HL-60 (cell line): ENCODE measurements at regions not wholly inside any gene's neighbourhood (a gene's known extent, or its start where the extent isn't known, plus 50 kb on each side); places are given as distances from the start of the nearest gene placed in this dataset.
A peak's percentile ranks its signal among the peaks of the same experiment; 100 is the strongest.

Source experiments
- DNase-seq, 2 experiments: peaks; one replicate each; pipeline ENCODE4 v3.0.0-alpha.2; 2010 to 2020; ENCODE audit warnings: low read depth in 1 of 2, low spot score in 1 of 2
- H3K27ac ChIP-seq: fragments of 250-450 bp; sonication (Bioruptor Pico); replicated peaks from 2 replicates; pipeline ENCODE4 v1.5.1; 2020; ENCODE audit warnings: mild to moderate bottlenecking, moderate library complexity
- H3K27me3 ChIP-seq: fragments of 250-450 bp; sonication (Bioruptor Pico); 2 replicates; pipeline ENCODE4 v1.5.1; 2021; ENCODE audit warnings: mild to moderate bottlenecking, moderate library complexity; ENCODE audit not compliant: insufficient read depth, poor library complexity, severe bottlenecking
- H3K4me3 ChIP-seq: replicated peaks from 2 replicates; pipeline ENCODE4 v1.5.1; 2011; ENCODE audit warnings: mild to moderate bottlenecking, control low read depth, low read length; ENCODE audit not compliant: insufficient read depth
- GABPA ChIP-seq: IDR thresholded peaks from 2 replicates; pipeline ENCODE4 v1.6.1; 2012; ENCODE audit warnings: low read depth
- POLR2AphosphoS5 ChIP-seq: IDR thresholded peaks from 2 replicates; pipeline ENCODE4 v1.6.1; 2012; ENCODE audit warnings: low read depth
- REST ChIP-seq: IDR thresholded peaks from 2 replicates; pipeline ENCODE4 v1.6.1; 2012; ENCODE audit warnings: low read depth; ENCODE audit not compliant: insufficient replicate concordance
- SPI1 ChIP-seq: IDR thresholded peaks from 2 replicates; pipeline ENCODE4 v1.6.1; 2012; ENCODE audit warnings: low read depth, mild to moderate bottlenecking, borderline replicate concordance
- TF ChIP-seq, protein P1 (sequence below): IDR thresholded peaks from one replicate; pipeline ENCODE4 v1.5.1; 2011; ENCODE audit warnings: low read length, control low read depth, inconsistent platforms; ENCODE audit not compliant: insufficient read depth

DNA sequence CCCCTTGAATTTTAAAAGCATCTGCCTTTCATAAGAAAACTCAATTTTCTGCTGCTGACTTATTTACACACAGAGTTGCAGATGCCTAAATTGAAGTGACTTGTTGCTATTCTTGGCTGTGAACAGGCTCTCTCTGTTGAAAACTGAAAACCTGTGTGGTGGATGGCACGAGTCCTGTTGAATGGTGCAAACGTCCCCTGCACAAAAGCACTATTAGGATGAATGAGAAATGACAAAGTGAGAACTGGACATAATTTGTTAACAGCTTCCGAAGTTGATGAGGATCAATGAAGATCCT is 201.7 kb upstream of the PREP start:
- DNase-seq, result no peak
- H3K4me3 ChIP-seq, result no peak overlapping the region
- no peak overlapping the region for H3K27ac ChIP-seq
- TF ChIP-seq REST (no peak), SPI1 (no peak), GABPA (no peak), POLR2AphosphoS5 (no peak)
- TF ChIP-seq, protein P1, sequence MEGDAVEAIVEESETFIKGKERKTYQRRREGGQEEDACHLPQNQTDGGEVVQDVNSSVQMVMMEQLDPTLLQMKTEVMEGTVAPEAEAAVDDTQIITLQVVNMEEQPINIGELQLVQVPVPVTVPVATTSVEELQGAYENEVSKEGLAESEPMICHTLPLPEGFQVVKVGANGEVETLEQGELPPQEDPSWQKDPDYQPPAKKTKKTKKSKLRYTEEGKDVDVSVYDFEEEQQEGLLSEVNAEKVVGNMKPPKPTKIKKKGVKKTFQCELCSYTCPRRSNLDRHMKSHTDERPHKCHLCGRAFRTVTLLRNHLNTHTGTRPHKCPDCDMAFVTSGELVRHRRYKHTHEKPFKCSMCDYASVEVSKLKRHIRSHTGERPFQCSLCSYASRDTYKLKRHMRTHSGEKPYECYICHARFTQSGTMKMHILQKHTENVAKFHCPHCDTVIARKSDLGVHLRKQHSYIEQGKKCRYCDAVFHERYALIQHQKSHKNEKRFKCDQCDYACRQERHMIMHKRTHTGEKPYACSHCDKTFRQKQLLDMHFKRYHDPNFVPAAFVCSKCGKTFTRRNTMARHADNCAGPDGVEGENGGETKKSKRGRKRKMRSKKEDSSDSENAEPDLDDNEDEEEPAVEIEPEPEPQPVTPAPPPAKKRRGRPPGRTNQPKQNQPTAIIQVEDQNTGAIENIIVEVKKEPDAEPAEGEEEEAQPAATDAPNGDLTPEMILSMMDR, result no peak
- H3K27me3 ChIP-seq, result no peaks in the 10 kb centered on the region

DNA sequence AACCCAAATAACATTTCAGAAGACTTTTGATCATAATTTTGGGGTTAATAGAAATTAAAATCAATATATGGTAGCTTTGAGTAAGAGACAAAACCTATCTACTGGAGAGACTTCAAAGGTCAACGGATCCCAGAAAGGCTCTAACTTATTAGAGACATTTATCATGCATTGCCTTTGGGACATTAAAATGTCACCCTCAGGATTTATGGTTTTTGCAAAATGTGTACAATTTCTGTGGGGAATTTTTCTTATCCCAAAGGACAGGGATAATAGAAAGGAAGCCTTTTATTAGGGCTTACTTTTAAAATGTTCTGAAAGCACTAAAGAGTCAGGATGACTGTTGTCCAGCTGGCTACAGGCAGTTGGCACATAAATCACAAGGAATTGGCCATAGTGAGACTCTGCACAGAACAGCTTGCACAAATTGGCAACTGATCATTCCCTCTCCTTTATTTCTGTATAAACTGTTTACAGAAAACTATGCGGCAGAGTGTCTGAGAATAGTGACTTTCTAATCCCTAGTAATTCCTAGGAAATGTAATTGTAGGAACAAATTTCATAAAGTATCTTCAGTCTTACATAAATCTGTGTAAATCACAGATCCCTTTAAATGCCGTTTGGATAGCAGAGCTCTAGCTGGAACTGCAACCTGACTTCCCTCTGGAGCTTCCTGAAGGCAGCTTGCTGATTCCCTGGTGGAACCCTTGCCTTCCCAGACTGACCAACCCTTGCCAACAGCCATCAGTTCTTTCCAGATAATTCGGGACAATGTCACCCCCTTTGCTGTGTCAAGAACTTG is 201.1 kb upstream of the PREP start:
- Histone ChIP-seq H3K27me3 (no peaks in the 10 kb centered on the region), H3K27ac (no peak overlapping the region), H3K4me3 (no peak overlapping the region)
- DNase-seq, result no peak
- TF ChIP-seq POLR2AphosphoS5 (no peak), REST (no peak), GABPA (no peak)
- TF ChIP-seq, protein P1, result no peak

GRCh38 chr6:105601541-105602236 is 198.8 kb upstream of the PREP start:
- Histone ChIP-seq H3K4me3 (no peak overlapping the region), H3K27ac (no peak overlapping the region), H3K27me3 (no peaks in the 10 kb centered on the region)
- TF ChIP-seq POLR2AphosphoS5 (no peak), REST (no peak), SPI1 (no peak), GABPA (no peak)
- TF ChIP-seq, protein P1, result no peak
- peak in 1 of 2 experiments; percentile 73 for DNase-seq
